ENCODE measurements at regions not wholly inside any gene's neighbourhood (a gene's known extent, or its start where the extent isn't known, plus 50 kb on each side); places are given as distances from the start of the nearest gene placed in this dataset.

GRCh38 chr3:40924559-40925141, 274.7 kb upstream of the CTNNB1 start:
- no peak for DNase-seq (ENCODE audit: extremely low spot score)
- ChIA-PET CTCF (no interaction called here), POLR2A (no interaction called here)
- TF ChIP-seq, protein P1, sequence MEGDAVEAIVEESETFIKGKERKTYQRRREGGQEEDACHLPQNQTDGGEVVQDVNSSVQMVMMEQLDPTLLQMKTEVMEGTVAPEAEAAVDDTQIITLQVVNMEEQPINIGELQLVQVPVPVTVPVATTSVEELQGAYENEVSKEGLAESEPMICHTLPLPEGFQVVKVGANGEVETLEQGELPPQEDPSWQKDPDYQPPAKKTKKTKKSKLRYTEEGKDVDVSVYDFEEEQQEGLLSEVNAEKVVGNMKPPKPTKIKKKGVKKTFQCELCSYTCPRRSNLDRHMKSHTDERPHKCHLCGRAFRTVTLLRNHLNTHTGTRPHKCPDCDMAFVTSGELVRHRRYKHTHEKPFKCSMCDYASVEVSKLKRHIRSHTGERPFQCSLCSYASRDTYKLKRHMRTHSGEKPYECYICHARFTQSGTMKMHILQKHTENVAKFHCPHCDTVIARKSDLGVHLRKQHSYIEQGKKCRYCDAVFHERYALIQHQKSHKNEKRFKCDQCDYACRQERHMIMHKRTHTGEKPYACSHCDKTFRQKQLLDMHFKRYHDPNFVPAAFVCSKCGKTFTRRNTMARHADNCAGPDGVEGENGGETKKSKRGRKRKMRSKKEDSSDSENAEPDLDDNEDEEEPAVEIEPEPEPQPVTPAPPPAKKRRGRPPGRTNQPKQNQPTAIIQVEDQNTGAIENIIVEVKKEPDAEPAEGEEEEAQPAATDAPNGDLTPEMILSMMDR (IDR thresholded peaks at IDR 0.05; ENCODE audit: control extremely low read depth, extremely low read depth, low read depth, missing control alignments) = no peak

GRCh38 chr3:40925231-40925630, 274.1 kb upstream of the CTNNB1 start:
- CTCF ChIA-PET = interaction anchor here (1.2 kb wide), 1 partner anchor 12 kb away, joined by 4 read pairs; no protein-coding TSS in a partner anchor
- DNase-seq (ENCODE audit: extremely low spot score) = no peak
- TF ChIP-seq, protein P1 (IDR thresholded peaks at IDR 0.05; ENCODE audit: control extremely low read depth, extremely low read depth, low read depth, missing control alignments) = no peak
- POLR2A ChIA-PET = no interaction called here

DNA sequence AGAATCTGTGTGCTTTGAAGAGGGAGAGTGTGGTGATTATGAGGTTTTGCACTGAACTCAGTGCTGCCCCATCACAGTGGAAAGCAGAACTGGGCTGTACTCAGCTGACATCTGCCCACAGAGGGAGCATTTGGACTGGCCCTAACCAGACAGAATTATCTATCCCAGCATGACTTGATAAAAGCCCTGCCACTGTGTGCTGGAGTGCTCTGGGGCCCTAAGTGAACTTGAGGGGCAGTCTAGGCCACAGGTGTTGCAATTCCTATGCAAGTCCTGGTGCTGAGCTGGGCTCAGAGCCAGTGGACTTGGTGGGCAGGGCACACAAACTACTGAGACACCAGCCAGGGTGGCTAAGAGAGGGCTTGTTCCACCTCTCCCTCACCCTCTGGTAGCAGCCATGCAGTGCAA, 269.2 kb upstream of the CTNNB1 start:
- no peak for DNase-seq (ENCODE audit: extremely low spot score)
- CTCF ChIA-PET = interaction anchor here (1.0 to 1.2 kb wide), 2 partner anchors 10 to 101 kb away, joined by 3 read pairs; no protein-coding TSS in a partner anchor
- TF ChIP-seq, protein P1 (IDR thresholded peaks at IDR 0.05; ENCODE audit: control extremely low read depth, extremely low read depth, low read depth, missing control alignments) = no peak
- POLR2A ChIA-PET = no interaction called here

DNA sequence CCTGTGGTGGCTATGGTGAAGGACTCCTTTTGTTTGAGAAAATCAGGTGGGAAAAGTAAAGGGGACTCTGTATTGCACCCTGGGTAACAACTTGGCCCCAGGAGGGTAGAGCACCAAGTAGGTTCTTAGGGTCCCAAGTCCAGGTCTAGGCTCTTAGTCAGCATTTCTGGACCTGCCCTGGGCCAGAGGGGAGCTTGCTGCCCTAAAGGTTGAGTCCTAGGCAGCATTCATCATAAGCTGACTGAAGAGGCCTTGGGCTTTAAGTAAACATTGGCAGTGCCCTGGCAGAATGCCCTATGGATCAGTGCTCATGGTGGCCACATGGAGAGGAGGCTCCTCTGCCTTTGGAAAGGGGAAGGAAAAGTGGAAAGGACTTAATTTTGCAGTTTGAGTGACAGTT, 268.5 kb upstream of the CTNNB1 start:
- ChIA-PET POLR2A (no interaction called here), CTCF (no interaction called here)
- TF ChIP-seq, protein P1 (IDR thresholded peaks at IDR 0.05; ENCODE audit: control extremely low read depth, extremely low read depth, low read depth, missing control alignments) = no peak
- DNase-seq (ENCODE audit: extremely low spot score) = no peak

DNA sequence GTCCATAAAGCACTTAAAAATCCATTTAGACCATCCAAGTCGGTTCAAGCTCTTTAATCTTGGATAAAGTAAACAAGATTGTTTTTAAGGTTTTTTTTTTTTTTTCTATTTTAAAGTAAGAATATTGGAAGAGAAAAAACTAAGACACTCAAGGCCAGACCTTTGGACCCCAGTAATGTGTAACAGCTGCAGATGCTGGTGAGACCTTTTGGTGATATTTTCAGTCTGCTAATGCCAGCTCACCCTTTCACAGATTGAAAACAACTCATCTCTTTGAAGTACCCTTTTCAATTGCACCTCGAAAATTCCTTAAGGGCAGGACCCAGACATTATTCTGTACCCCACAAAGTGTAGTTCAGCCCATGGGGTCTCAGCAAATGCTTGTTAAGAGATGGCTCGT, 260.7 kb upstream of the CTNNB1 start:
- POLR2A ChIA-PET = no interaction called here
- DNase-seq (ENCODE audit: extremely low spot score) = no peak
- TF ChIP-seq, protein P1 (IDR thresholded peaks at IDR 0.05; ENCODE audit: control extremely low read depth, extremely low read depth, low read depth, missing control alignments) = no peak
- CTCF ChIA-PET = no interaction called here

- CTCF ChIA-PET = no interaction called here
- POLR2A ChIA-PET = no interaction called here
- no peak for DNase-seq (ENCODE audit: extremely low spot score)
Observed at GRCh38 chr3:40939030-40939740, 260.1 kb upstream of the CTNNB1 start.

More at GRCh38 chr3:40939030-40939740, 260.1 kb upstream of the CTNNB1 start:
- TF ChIP-seq, protein P1 (IDR thresholded peaks at IDR 0.05; ENCODE audit: control extremely low read depth, extremely low read depth, low read depth, missing control alignments) = no peak

Measured in GM10248 (cell line).